EH (cell line): ENCODE measurements at regions not wholly inside any gene's neighbourhood (a gene's known extent, or its start where the extent isn't known, plus 50 kb on each side); places are given as distances from the start of the nearest gene placed in this dataset.

Source experiments
- DNase-seq: peaks from one replicate; pipeline ENCODE4 v3.0.0-alpha.2; 2015; ENCODE audit warnings: low read depth

DNA sequence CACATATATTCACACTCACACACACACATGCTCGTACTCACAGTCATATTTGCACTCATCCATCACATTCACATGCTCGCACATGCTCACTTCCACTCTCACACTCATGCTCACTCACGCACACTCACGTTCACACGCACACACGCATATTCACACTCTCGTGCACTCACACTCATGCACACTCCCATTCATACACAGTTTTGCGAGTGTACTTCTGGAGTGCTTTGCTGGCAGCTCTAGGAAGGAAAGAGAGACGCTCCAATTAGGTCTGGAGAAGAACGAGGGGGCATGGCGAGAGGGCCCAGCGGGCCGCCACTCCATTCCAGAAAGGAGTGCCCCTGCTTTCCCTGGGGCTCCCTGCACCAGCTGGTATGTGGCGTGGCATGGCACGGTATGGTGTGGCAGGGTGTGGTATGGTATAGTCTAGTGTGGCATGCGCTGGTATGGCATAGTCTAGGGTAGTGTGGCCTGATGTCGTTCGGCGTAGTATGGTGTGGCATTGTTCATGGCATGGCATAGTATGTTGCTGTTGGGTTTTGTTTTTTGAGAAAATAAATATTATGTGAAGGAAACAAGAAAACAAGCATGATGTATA, 216.8 kb upstream of the CDYL start:
- DNase-seq = no peak

DNA sequence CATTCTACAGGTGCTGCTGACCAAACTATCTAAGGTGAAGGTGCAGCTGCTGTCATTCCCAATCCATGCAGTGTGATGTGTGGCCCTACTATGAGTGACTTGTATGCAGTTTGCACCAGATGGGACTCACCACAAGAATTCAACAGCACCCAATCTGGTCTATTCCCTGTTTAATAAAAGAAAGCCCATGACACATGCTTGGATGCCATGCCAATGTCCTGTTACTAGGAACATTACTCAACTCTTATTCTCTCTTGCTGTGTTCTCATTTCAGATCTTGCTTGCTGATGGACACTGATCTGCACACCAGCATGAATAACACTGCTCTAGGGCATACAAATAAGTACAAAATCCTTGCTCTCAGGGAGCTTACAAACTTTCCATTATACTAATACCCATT, 221.6 kb upstream of the CDYL start:
- DNase-seq = no peak

DNA sequence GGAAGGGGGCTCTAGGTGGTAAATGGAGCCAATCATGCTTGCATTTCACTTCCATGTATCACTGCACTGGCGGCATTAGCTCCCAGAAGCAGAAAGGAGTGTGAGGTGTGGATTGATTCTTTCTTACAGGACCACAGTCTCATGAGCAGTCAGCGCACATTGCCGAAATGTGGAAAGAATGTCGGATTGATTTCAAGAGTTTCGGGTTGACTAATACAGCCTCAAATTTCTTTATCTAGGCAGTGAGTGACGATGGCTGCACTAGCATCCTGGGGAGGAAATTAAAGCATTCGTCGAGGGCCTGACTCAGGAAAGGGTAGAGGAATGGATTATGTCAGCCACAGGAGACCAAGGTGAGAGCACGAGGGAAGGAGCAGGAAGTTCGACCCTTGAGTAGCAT, 222.8 kb upstream of the CDYL start:
- no peak for DNase-seq

DNA sequence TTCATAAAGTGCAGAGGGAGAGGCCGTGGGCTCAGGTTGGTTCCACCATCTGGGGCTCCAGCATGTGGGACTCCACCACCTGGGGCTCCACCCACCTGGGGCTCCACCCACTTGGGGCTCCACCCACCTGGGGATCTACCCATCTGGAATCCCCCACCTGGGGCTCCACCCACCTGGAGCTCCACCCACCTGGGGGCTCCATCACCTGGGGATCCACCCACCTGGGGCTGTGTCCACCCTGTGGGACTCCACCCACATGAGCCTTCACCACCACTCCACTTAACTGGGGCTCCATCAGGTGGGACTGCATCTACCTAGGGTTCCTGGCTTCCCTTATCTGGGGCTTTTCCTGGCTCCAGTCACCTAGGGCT, 226.0 kb upstream of the CDYL start:
- DNase-seq = no peak

DNA sequence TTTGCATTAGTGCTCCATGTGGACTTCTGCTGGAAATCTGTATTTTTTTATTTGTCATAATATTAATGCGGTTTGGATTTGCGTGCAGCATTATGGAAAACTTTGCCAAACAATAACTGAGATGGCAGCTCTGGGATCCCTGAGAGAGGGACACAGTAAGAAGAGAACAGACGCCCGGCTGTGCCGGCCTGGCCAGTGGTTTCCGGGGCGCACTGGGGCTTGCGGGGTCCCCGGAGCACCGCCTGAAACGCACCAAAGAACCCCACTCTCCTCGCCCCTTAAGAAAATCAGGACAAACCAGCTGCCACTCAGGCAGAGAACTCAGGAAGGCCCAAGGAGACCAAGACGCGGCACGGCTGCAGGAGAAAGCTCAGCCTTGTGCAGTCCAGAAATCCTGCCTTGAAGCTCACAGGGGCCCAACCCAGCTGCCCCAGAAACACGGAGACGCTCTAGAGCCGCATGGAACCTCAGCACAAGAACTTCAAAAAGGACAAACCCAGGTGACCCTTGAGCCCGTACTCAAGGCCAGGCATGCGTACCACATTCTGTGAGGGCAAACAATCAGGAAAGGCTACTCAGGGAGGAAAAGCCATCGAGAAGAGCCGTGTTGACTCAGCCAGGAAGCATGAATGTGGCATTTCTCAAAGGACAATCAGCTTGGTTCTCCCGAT, 226.5 kb upstream of the CDYL start:
- no peak for DNase-seq

DNA sequence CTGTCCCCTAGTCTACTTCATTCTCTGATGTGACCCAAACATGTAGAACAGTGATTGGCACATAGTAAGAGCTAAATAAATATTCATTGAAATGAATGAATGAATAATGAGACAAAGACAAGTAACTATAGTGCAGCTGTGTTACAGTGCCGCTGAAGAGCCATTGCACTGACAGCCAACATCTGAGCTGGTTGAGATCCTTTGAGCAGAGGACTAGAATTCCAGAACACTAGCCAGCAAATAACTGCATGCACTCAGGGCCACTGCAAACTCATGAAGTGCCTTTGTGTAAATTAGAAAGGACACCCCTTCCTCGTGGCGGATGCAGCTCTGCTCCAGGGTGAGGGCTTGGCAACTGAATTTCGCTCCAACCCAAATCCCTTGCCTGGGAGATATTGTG, 230.3 kb upstream of the CDYL start:
- no peak for DNase-seq

DNA sequence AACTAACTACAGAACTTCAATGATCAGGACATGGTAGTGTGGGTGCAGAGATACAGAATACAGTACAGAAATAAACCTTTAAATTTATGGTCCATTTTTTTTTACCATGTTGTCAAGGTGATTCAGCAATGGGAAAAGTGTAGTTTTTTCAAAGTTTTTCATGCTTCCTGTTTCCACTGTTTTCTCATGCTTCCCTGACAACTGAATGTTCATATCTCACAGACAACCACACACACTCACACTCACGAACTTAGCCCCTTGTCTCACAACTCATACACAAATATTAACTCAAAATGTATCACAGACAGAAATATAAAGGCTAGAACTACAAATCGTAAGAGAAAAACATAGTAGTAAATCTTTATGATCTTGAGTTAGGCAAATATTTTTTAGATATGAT, 232.6 kb upstream of the CDYL start:
- DNase-seq = no peak

DNA sequence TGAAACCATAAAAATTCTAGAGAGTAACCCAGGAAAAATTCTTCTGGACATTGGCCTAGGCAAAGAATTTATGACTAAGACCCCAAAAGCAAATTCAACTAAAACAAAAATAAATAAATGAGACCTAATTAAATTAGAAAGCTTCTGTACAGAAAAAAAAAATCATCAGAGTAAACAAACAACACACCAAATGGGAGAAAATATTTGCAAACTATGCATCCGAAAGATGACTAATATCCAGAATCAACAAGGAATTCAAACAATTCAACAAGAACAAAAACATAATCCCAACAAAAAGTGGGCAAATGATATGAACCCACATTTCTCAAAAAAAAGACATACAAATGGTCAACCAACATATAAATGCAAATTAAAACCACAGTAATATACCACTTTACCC, 242.6 kb upstream of the CDYL start:
- peak; percentile 65 for DNase-seq

DNA sequence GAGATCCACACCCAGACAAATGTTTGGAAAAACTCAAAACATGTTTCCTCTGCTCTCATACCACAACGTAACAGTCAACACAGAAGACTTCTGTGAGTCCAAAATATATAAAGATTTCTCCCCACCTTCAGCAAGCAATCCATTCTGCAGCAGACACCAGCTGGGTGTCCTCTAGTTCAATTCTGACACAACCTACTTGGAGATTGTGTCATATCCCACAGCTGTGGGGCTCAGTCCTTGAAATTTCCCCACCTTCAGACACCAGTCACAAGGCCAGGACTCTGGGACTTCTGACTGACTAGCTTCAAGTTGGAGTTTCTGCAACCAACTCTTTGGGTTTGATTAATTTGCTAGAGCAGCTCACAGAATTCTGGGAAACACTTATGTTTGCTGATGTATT, 244.8 kb upstream of the CDYL start:
- no peak for DNase-seq

DNA sequence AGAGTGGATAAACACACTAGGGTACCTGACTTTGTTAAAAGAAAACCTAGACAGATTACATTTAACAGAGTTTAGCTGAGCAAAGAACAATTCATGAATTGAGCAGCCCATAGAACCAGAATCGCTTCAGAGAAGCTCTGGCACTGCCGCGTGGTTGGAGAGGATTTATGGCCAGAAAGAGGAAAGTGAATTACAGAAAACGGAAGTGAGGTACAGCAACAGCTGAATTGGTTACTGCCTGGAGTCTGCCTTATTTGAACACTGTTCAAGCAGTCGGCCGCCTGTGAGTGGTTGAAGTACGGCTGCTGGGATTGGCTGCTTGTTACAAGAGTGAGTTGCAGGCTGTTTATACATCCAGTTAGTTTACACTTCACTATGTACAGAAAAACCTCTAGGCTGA, 253.8 kb upstream of the CDYL start:
- no peak for DNase-seq

DNA sequence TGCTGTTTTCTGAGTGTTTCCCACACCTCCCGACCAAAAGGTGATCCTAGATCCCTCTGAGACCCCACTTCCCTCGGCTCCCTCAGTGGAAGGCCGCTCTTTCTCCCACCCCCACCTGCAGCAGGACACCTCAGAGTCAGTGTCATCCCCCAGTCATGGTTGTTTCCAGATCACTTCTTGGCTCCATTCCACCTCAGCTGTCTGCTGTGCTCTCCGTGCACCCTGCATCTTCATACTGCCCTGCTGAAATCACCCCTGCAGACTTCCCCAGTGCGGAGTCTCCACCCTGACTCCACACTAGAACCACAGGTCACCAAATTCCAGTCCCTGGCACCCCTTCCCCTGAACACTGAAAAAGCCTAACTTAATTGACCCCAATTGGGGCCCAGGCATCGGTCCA, 255.1 kb upstream of the CDYL start:
- no peak for DNase-seq

DNA sequence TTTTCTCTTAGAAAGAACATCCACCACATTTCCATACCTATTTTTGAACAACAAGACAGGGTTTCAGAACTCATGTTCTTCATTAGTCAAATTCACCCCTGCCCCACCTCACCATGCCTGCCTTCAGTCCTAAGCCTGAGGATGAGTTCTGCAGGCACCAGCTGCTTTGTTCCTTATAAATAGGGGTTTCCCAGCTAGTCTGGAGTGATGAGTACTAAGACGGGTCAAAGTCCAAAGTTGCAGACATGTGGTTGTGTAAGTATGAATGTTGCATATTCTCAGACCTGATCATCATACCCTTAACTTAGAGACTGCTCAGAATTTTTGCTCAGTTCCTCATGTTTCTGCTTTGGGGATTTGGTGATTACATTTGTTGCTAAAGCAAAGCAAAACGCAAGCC, 257.7 kb upstream of the CDYL start:
- peak; percentile 63 for DNase-seq

DNA sequence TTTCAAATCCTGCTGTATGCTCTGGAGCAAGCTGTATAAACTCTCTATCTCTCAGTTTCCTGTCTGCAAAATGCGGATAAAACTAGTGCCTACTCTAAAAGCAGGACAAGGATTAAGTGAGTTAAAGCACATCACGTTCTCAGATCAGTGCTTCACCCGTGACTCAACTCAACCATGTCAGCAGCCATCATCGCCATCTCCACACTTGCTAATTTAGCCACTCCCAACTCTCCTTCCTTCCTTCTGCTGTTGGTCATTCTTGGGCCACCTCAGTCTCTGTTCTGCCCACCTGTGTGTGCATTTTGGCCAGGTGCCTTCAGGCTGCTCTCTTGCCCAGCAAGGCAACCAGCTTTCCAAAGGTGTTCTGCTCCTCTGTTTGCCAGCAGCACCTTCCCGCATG, 260.0 kb upstream of the CDYL start:
- DNase-seq = no peak

DNA sequence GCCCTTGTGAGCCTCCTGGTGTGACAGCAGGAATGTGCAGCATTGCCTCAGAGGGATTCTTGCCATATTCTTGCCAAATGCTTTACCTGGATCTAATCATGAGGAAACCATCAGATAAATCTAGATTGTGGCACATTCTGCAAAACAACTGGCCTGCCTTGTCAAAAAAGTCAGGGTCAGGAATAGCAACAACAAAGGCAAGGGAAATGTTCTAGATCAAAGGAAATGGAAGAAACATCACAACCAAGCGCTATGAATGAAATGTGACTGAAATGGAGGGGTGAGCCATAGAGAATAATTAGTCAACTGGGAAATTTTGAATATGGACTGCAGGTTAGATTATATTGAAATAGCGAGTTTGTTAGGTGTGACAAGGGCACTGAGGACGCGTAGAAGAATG, 262.6 kb upstream of the CDYL start:
- DNase-seq = no peak

DNA sequence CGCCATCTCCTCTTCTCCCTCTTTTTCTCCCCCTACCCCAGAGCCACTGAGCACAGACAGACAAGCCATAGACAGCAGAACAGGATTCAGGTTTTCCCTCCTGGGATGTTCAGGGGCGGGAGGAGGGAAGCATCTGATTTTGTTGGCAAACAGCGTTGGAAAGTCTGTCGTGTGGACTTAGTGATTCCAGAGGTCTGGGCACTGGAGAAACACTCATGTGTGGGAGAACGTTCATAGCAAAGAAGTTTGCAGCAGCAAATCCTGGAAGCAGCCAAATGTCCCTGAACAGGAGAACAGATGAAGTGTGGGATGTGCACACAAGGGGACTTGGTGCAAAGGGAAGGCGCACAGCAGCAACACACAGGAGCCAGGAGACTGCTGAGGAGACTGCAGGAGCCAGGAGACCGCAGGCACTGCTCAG, 264.1 kb upstream of the CDYL start:
- DNase-seq = no peak

DNA sequence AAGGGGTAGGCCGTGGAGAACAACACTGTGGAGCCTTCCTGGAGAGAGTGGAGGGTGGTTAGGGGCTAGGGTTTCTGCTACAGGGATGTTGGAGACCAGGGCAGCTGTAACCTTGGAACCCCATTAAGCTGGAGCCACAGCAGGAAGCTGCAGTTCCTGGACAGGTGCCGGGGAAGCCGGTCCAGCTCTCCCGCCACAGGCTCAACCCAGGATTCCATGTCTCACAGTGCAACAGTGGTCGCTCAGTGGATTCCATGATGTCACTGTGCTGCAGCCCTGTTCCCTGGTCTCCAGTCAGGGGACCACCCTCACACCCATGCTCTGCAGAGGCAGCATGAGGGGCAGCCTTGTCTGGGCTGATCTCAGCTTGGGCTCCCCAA, 264.6 kb upstream of the CDYL start:
- DNase-seq = no peak

DNA sequence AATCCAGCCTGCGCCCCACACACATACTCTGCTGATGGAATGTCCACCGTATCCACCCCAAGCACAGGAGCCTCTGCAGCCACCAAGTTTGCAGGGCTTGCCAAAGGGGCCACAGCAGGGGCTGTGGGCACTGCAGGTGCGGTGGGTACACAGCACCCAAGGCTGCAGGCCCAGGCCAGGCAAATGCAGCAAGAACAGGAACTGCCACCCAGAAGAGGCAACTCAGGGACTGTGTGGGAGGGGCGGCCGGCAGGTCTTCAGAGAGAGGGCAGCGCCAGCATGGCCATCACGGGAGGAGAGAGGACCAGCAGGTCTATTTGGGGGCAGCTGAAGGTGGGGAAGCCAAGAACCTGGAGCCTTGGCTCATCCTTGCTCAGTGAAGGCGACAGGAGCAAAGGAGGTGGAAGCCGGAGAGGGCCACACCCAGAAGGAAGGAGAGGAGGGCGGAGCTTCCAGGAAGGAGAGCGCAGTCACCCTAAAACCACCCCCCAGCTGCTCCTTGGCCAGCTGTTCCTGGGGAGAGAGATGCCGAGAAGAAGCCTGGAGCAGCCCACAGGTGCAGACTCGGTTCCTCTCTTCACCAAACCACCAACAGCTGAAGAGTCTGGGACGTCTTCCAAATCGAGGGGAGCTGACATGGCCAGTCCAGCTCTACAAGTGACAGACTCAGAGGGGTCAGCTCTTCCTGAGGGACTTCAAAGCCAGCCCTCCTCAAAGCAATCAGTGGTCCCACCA, 265.1 kb upstream of the CDYL start:
- DNase-seq = no peak

DNA sequence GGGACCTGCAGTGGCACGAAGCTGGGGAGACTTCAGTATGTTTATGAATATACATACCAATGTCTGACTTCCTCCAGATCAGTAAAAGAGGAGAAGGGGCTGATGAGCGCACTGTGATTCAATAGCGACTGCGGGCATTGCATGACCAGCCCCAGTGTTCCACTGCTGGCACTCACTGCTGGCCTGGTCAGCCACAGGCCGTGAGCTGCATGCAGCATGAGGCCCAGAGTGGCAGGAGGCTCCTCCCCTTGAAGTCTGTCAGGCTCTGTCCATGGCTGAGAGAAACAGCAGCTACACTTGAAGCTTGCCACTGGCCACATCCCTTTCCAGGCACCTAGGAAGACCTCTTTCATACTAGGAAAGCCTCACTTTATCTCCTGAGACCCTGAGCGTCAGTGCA, 265.9 kb upstream of the CDYL start:
- DNase-seq = no peak

DNA sequence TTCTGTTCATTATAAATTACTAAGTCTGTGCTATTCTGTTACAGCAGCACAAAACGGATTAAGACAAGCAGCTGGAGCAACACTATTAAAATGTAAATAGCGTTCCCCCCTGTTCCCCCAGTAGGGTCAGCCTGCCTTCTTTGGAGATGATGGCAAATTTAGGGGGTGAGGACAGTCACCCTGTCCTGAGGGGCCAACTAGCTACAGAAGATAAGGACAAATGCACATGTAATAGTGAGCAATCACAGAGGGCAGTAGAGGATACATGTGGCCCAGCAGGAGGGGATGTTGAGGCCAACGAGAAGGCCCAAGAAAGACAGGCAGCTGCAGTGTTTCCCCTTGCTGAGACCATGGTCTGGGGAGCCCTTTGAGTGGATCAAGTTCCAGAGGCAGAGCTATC, 266.7 kb upstream of the CDYL start:
- DNase-seq = no peak

DNA sequence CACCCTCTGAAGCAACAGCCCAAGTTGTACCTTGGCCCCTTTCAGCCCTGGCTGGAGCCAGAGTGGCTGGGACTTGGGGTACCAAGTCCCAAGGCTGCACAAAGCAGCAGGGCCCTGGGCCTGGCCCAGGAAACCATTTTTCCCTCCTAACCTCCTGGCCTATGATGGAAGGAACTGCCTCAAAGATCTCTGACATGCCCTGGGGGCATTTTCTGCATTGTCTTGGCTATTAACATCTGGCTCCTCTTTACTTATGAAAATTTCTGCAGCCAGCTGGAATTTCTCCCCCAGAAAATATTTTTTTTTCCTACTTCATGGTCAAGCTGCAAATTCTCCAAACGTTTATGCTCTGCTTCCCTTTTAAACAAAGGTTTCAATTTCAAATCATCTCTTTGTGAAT, 269.4 kb upstream of the CDYL start:
- DNase-seq = peak; percentile 51

DNA sequence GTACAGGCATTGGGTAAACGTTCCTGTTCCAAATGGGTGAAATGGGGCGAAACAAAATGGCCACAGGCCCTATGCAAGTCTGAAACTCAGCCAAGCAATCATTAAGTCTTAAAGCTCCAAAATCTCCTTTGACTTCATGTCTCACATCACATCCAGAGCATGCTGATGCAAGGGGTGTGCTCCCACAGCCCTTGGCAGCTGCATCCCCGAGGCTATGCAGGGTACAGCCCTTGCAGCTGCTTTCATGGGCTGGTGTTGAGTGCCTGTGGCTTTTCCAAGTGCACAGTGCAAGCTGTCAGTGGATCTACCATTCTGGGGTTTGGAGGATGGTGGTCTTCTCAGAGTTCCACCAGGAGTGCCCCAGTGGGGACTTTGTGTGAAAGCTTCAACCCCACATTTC, 270.0 kb upstream of the CDYL start:
- no peak for DNase-seq

DNA sequence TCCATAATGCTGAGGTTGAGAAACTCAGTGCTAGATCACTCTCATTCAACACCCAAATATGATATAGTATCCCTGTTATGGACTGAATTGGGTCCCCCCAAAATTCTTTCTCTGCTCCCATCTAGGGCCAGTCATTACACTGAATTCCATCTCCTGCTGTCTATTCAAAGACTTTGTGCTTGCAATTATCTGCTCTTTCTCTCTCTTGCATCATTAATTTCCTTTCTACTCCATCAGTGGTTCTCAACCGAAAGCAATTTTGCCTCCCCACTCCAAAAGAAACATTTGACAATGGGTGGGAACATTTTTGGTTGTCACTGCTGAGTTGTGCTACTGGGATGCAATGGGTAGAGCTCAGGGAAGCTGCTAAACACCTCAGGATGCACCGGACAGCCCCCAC, 271.5 kb upstream of the CDYL start:
- no peak for DNase-seq

DNA sequence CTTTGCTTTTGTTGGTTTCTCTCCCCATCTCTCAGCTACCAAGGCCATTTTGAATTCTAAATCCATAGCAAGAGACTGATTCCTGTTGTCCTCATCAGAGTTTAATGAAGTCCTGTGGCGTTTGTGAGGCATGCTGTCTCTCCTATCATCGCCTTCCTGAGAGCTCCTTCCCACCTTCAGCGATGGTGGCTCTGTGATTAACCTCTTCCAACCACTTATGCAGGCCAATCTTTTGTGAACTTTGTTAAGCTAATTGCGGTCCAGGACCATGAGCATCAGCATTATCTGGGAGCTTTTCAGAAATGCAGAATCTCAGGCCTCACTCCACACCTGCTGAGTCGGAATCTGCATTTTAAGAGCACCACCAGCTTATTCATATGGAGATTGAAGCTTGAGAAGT, 272.5 kb upstream of the CDYL start:
- DNase-seq = no peak

DNA sequence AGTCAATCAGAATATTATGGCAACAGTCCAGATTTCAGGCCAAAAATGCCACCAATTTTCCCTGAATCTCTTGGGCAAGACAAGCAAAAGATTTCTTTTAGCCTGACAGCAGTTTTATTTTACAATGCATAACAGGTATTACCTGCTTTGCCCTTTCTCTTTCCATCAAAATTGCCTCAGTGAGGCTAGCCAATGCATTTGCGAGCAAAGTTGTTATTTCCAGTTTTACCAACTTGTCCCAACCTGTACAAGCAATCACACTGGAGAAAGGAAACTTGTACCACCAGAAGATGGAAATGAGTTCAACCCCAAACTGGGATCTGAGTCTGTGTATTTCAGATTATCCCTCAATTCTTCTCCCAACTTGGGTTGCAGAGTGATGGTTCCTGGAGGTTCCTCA, 279.9 kb upstream of the CDYL start:
- no peak for DNase-seq
